Fibroblast of lung (primary cell): ENCODE measurements at regions not wholly inside any gene's neighbourhood (a gene's known extent, or its start where the extent isn't known, plus 50 kb on each side); places are given as distances from the start of the nearest gene placed in this dataset.

Experiments used
- CTCF ChIP-seq, 2 donors: IDR thresholded peaks in 1 of 2; conservative IDR thresholded peaks in 1 of 2; 1 replicate in 1 of 2; 2 replicates in 1 of 2; pipeline ENCODE4 v1.5.1; 2011 to 2012; ENCODE audit warnings: low read length in 2 of 2, control low read depth in 1 of 2, inconsistent platforms in 1 of 2, low read depth in 1 of 2, mild to moderate bottlenecking in 1 of 2
- EZH2 ChIP-seq: IDR thresholded peaks from 2 replicates; pipeline ENCODE4 v1.5.1; 2012; ENCODE audit warnings: low read length, control low read depth, mild to moderate bottlenecking; ENCODE audit errors: missing control alignments

DNA sequence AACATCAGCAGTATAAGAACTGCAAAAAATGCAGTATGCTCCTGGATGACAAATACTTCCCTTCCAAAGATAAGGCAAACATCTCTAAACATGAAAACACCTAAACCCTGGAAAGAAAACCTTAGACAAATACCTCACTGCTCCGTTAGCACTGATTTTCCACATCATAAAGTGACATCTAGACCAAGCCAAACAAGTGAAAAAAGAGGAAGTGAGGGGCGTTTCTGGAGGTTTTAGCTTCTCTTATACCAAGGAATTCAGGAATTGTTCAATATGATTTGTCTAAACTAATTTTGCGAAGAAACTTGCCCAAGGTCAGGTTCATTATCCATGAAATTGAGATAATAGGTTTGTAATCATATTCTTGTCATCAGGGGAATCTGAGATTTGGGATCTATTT, 279.7 kb downstream of the ADRA2A start:
- TF ChIP-seq CTCF (conservative IDR thresholded peaks at IDR 0.05 in 1 of 2, IDR thresholded peaks at IDR 0.05 in 1 of 2; ENCODE audit: low read depth in 1 of 2, low read length in 2 of 2) (no peak), EZH2 (no peak)
